ENCODE measurements at regions not wholly inside any gene's neighbourhood (a gene's known extent, or its start where the extent isn't known, plus 50 kb on each side); places are given as distances from the start of the nearest gene placed in this dataset.

DNA sequence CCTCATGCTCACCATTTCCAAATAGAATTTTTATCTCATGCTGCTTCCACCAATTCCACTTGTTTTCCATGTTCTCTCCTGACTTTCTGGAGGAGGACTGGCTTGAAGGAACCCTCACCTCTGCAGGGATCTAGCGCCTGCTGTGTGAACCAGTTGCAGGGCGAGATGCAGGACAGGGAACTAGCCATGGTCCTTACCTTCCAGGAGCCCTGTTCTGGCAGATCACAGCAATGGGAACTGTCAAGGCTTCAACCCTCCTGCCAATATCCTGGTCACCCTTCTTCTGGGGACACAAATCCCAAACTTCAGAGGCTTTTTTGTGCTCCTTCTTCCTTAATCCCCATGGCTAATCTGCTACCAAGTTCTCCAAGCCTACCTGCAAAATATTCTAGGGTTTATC lies 60.4 kb upstream of the MMP2 start:
- peak; percentile 22 for DNase-seq (ENCODE audit: extremely low spot score)
- no peak for TF ChIP-seq ELF4 (IDR thresholded peaks at IDR 0.05)
- TF ChIP-seq FOXA1 (IDR thresholded peaks at IDR 0.05), result no peak
- TF ChIP-seq, protein P1, sequence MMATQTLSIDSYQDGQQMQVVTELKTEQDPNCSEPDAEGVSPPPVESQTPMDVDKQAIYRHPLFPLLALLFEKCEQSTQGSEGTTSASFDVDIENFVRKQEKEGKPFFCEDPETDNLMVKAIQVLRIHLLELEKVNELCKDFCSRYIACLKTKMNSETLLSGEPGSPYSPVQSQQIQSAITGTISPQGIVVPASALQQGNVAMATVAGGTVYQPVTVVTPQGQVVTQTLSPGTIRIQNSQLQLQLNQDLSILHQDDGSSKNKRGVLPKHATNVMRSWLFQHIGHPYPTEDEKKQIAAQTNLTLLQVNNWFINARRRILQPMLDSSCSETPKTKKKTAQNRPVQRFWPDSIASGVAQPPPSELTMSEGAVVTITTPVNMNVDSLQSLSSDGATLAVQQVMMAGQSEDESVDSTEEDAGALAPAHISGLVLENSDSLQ (IDR thresholded peaks at IDR 0.05), result no peak
- TF ChIP-seq CTBP1 (IDR thresholded peaks at IDR 0.05; ENCODE audit: borderline replicate concordance), result no peak
- no peak for TF ChIP-seq FOXK2 (IDR thresholded peaks at IDR 0.05)
- TF ChIP-seq TARDBP (IDR thresholded peaks at IDR 0.05), result no peak
- no peak for TF ChIP-seq NFRKB (IDR thresholded peaks at IDR 0.05)
- TF ChIP-seq L3MBTL2 (conservative IDR thresholded peaks at IDR 0.05), result no peak
- TF ChIP-seq BHLHE40 (IDR thresholded peaks at IDR 0.05; ENCODE audit: borderline replicate concordance), result no peak
- TF ChIP-seq HDGF (IDR thresholded peaks at IDR 0.05; ENCODE audit: borderline replicate concordance), result no peak
- no peak for TF ChIP-seq LEF1 (IDR thresholded peaks at IDR 0.05; ENCODE audit: borderline replicate concordance)
- TF ChIP-seq SUZ12 (IDR thresholded peaks at IDR 0.05), result no peak
- CTCF ChIA-PET, result no interaction called here
- POLR2A ChIA-PET, result no interaction called here

DNA sequence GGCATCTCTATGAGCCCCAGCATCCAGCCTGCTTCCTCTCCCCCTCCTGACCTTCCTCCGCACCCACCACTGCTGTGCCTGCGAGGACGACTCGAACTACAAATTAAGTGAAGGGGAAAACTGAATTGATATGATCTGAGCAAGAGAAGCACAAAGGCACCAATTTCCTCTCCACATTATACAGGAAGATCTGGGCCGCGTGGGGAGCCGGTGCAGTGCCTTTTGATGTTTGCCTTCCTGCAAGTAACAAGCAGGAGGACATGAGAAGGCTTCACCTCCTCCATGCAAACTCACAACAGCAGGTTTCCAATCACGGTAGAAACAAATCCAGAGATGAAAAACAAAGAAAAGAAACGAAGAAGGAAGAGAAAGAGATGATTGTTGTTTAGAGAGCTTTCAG lies 57.8 kb upstream of the MMP2 start:
- CTCF ChIA-PET, result no interaction called here
- POLR2A ChIA-PET, result no interaction called here

DNA sequence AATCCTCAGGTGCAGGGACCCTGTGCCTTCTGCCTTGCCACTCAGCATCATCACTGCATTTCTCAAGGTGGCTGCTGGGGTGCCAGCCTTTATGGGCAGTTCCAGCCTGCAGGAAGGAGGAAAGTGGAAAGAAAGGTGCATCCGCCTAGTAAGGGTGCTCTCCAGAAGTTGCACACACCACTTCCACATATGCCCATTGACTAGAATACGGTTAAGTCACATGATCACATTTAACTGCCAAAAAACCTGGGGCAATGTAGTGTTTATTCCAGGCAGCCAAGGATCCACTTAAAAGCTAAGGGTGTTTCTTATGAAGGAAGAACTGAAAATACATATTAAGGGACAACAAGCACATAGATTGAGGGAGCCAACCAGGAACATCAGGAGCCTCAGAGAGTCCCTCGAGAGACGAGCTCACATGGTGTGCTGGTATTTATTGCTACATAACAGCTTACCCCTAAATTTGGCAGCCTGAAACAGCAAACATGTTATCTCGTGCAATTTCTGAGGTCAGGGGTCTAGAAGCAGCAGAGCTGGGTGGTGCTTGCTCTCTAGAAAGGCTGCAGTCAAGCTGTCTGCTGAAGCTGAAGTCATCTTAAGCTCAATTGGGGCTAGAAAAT lies 52.0 kb upstream of the MMP2 start:
- CTCF ChIA-PET, result interaction anchor here (0.7 kb wide), 1 partner anchor 172 kb away, joined by 3 read pairs; no protein-coding TSS in a partner anchor
- no peak for DNase-seq (ENCODE audit: extremely low spot score)
- TF ChIP-seq FOXA1 (IDR thresholded peaks at IDR 0.05) (no peak), FOXK2 (IDR thresholded peaks at IDR 0.05) (no peak)
- POLR2A ChIA-PET, result no interaction called here

More for the DNA sequence above, 57.8 kb upstream of the MMP2 start:
- DNase-seq (ENCODE audit: extremely low spot score), result no peak
- TF ChIP-seq SP1 (IDR thresholded peaks at IDR 0.05) (no peak), FOXM1 (IDR thresholded peaks at IDR 0.05; ENCODE audit: borderline replicate concordance) (no peak), BHLHE40 (IDR thresholded peaks at IDR 0.05; ENCODE audit: borderline replicate concordance) (no peak), FOXK2 (IDR thresholded peaks at IDR 0.05) (no peak), ZNF384 (IDR thresholded peaks at IDR 0.05) (no peak), CTBP1 (IDR thresholded peaks at IDR 0.05; ENCODE audit: borderline replicate concordance) (no peak), SUZ12 (IDR thresholded peaks at IDR 0.05) (no peak), LEF1 (IDR thresholded peaks at IDR 0.05; ENCODE audit: borderline replicate concordance) (no peak), ELF4 (IDR thresholded peaks at IDR 0.05) (no peak), L3MBTL2 (conservative IDR thresholded peaks at IDR 0.05) (no peak), NFRKB (IDR thresholded peaks at IDR 0.05) (no peak), HDGF (IDR thresholded peaks at IDR 0.05; ENCODE audit: borderline replicate concordance) (no peak), TARDBP (IDR thresholded peaks at IDR 0.05) (no peak), FOXA1 (IDR thresholded peaks at IDR 0.05) (no peak), ARNT (IDR thresholded peaks at IDR 0.05) (no peak)
- TF ChIP-seq, protein P1 (IDR thresholded peaks at IDR 0.05), result no peak
